Kidney epithelial cell (primary cell): ENCODE measurements at regions not wholly inside any gene's neighbourhood (a gene's known extent, or its start where the extent isn't known, plus 50 kb on each side); places are given as distances from the start of the nearest gene placed in this dataset.
A peak's percentile ranks its signal among the peaks of the same experiment; 100 is the strongest.

Source experiments
- DNase-seq: peaks from one replicate; pipeline ENCODE4 v3.0.0-alpha.2; 2010; ENCODE audit warnings: low read depth
- H3K27me3 ChIP-seq: 2 replicates; pipeline ENCODE4 v1.6.0; 2011; ENCODE audit warnings: low read length; ENCODE audit not compliant: control insufficient read depth, insufficient read depth
- H3K36me3 ChIP-seq: 2 replicates; pipeline ENCODE4 v1.5.1; 2011; ENCODE audit warnings: low read length; ENCODE audit not compliant: control insufficient read depth, insufficient read depth
- H3K4me3 ChIP-seq: 2 replicates; pipeline ENCODE4 v1.5.1; 2011; ENCODE audit warnings: low read depth, mild to moderate bottlenecking, control low read depth, low read length
- CTCF ChIP-seq: IDR thresholded peaks from 2 replicates; pipeline ENCODE4 v1.5.1; 2011; ENCODE audit warnings: mild to moderate bottlenecking, moderate library complexity, low read length, control low read depth, inconsistent platforms; ENCODE audit not compliant: insufficient read depth, poor library complexity, severe bottlenecking

DNA sequence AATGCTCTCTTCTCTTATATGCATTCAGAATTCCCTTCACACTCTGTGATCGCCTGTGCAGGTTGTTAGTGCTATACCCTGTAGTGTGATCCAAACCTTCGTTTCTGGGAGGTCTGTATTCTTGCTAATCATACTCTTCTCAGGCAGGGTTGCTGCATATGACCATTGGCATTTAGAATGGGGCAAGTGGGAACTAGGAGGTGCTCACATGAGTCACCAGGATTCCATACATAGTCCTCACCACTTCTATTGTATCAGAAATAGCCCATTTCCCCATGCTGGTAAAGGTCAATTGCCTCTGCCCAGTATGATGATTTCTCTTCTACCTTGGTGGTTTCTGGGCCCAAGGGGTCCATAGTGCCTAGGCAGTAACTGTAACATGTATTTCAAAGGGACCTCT lies 443.5 kb upstream of the CDH6 start:
- DNase-seq = no peak
- no peak for TF ChIP-seq CTCF
- Histone ChIP-seq H3K4me3 (no peak overlapping the region), H3K27me3 (no peaks in the 10 kb centered on the region), H3K36me3 (no peaks in the 10 kb centered on the region)

DNA sequence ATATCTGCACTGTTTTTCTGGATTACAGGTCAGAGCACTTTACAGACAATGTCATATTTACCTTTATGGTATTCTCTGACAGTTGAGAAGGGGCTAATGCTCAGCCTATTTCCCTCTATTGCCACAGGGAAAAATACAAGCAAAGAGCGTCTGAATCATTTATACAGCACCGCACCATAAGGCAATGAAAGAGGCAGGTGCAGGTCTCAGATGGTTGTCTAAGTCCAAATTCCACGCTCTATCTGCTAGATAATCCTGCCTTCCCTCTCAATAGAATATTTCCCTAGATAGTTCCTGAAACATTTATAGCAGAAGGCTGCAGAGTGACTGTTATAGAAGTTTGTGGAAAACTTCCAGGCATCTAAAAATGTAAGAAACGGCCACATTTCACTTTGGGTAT lies 446.1 kb upstream of the CDH6 start:
- no peak for DNase-seq
- Histone ChIP-seq H3K4me3 (no peak overlapping the region), H3K36me3 (no peaks in the 10 kb centered on the region), H3K27me3 (no peaks in the 10 kb centered on the region)
- TF ChIP-seq CTCF = no peak

- TF ChIP-seq CTCF = no peak
- H3K4me3 ChIP-seq = no peak overlapping the region
- DNase-seq = peak; percentile 7
- H3K36me3 ChIP-seq = no peaks in the 10 kb centered on the region
- no peaks in the 10 kb centered on the region for H3K27me3 ChIP-seq
These were observed 456.8 kb upstream of the CDH6 start for GRCh38 chr5:30736669-30737068.

DNA sequence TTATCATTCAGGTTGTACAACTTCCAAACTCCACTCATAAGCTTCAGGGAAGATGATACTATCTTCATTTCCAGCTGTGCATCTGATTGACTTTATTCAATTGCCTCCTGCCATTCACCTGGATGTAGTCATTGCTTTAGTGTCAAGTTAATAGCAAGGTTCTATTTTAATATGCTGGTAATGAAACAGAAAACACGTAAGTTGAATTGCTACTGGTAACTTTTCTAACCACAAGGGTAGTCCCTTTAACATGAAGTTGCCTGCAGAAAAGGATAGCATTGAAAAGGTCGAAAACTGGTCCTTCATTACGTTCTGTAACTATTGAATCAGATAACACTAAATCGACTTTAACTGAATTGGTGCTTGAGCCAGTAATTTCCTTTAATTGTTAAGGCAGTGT lies 459.4 kb upstream of the CDH6 start:
- no peak for DNase-seq
- no peak for TF ChIP-seq CTCF

GRCh38 chr5:30725073-30725472 lies 468.4 kb upstream of the CDH6 start:
- Histone ChIP-seq H3K27me3 (no peaks in the 10 kb centered on the region), H3K36me3 (no peaks in the 10 kb centered on the region), H3K4me3 (no peak overlapping the region)
- DNase-seq = no peak
- TF ChIP-seq CTCF = no peak

More for the DNA sequence above, 459.4 kb upstream of the CDH6 start:
- H3K36me3 ChIP-seq = no peaks in the 10 kb centered on the region
- H3K4me3 ChIP-seq = no peak overlapping the region
- no peaks in the 10 kb centered on the region for H3K27me3 ChIP-seq

DNA sequence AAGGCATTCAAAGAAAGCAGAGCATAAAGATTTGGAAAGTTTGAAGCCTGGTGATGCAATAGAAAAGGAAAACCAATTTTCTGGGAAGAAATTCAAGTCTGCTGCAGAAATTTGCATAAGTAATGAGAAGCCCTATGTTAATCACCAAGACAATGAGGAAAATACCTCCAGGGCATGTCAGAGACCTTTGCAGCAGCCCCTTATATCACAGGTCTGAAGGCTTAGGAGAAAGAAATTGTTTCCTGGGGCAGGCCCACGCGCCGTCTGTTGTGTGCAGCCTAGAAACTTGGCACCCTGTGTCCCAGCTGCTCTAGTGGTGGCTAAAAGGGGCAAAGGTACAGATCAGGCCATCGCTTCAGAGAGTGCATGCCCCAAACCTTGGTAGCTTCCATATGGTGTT lies 495.3 kb upstream of the CDH6 start:
- TF ChIP-seq CTCF = no peak
- no peaks in the 10 kb centered on the region for H3K36me3 ChIP-seq
- H3K4me3 ChIP-seq = no peak overlapping the region
- H3K27me3 ChIP-seq = no peaks in the 10 kb centered on the region
- no peak for DNase-seq
